ENCODE measurements at regions not wholly inside any gene's neighbourhood (a gene's known extent, or its start where the extent isn't known, plus 50 kb on each side); places are given as distances from the start of the nearest gene placed in this dataset.

- no peak for TF ChIP-seq CTCF (IDR thresholded peaks at IDR 0.05)
- TF ChIP-seq POLR2AphosphoS5 (IDR thresholded peaks at IDR 0.05), result no peak
- TF ChIP-seq EP300 (IDR thresholded peaks at IDR 0.05), result no peak
Measured at GRCh38 chr7:130947792-130948580, 214.0 kb upstream of the KLF14 start.

Measured in sigmoid colon (tissue), 4 donors.